22Rv1 (cell line): ENCODE measurements at regions not wholly inside any gene's neighbourhood (a gene's known extent, or its start where the extent isn't known, plus 50 kb on each side); places are given as distances from the start of the nearest gene placed in this dataset.

ENCODE experiments used
- ZFX ChIP-seq: fragments of 450-650 bp; IDR thresholded peaks from 2 replicates; pipeline ENCODE4 v1.6.1; 2017; ENCODE audit warnings: antibody characterized with exemption, borderline replicate concordance
- TF ChIP-seq, protein P1 (sequence below): fragments of 450-650 bp; IDR thresholded peaks from 2 replicates; pipeline ENCODE4 v1.5.1; 2017; ENCODE audit warnings: mild to moderate bottlenecking

DNA sequence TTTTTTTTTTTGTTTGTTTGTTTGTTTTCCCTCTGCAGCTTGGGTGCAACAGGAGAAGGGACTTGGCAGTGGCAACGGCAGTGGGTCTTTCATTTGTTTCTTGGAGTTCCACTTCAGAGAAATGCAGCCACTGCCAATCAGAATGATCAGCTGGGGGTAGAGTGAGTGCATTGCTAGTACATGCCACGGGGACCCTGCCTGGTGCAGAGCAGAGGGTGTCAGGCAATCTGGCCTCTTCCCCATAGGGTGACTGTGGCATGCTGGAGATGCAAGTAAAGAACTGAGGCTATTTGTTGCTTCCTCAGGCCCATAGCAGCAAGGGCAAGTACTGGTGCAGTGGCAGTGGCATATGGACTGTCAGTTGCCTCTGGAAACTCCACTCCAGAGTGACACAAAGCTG, 1073.6 kb upstream of the EDIL3 start:
- TF ChIP-seq, protein P1, sequence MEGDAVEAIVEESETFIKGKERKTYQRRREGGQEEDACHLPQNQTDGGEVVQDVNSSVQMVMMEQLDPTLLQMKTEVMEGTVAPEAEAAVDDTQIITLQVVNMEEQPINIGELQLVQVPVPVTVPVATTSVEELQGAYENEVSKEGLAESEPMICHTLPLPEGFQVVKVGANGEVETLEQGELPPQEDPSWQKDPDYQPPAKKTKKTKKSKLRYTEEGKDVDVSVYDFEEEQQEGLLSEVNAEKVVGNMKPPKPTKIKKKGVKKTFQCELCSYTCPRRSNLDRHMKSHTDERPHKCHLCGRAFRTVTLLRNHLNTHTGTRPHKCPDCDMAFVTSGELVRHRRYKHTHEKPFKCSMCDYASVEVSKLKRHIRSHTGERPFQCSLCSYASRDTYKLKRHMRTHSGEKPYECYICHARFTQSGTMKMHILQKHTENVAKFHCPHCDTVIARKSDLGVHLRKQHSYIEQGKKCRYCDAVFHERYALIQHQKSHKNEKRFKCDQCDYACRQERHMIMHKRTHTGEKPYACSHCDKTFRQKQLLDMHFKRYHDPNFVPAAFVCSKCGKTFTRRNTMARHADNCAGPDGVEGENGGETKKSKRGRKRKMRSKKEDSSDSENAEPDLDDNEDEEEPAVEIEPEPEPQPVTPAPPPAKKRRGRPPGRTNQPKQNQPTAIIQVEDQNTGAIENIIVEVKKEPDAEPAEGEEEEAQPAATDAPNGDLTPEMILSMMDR: no peak
- TF ChIP-seq ZFX: no peak
